ENCODE measurements at regions not wholly inside any gene's neighbourhood (a gene's known extent, or its start where the extent isn't known, plus 50 kb on each side); places are given as distances from the start of the nearest gene placed in this dataset.

- TF ChIP-seq, protein P1, sequence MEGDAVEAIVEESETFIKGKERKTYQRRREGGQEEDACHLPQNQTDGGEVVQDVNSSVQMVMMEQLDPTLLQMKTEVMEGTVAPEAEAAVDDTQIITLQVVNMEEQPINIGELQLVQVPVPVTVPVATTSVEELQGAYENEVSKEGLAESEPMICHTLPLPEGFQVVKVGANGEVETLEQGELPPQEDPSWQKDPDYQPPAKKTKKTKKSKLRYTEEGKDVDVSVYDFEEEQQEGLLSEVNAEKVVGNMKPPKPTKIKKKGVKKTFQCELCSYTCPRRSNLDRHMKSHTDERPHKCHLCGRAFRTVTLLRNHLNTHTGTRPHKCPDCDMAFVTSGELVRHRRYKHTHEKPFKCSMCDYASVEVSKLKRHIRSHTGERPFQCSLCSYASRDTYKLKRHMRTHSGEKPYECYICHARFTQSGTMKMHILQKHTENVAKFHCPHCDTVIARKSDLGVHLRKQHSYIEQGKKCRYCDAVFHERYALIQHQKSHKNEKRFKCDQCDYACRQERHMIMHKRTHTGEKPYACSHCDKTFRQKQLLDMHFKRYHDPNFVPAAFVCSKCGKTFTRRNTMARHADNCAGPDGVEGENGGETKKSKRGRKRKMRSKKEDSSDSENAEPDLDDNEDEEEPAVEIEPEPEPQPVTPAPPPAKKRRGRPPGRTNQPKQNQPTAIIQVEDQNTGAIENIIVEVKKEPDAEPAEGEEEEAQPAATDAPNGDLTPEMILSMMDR (IDR thresholded peaks at IDR 0.05; ENCODE audit: poor library complexity), result no peak
- TF ChIP-seq EZH2phosphoT487 (IDR thresholded peaks at IDR 0.05; ENCODE audit: low read depth, severe bottlenecking, unreplicated experiment) (no peak), EZH2 (IDR thresholded peaks at IDR 0.05; ENCODE audit: borderline replicate concordance) (no peak)
- WGBS (ENCODE audit: low lambda C conversion rate, missing lambda C conversion rate), result 96% methylated on average over 13 of the region's 13 CpGs
- Histone ChIP-seq H3K4me2 (no peak overlapping the region), H3K27me3 (no peaks in the 10 kb centered on the region), H3K36me3 (replicated peaks; ENCODE audit: insufficient read depth, low read depth) (no peaks in the 10 kb centered on the region), H3K27ac (no peak overlapping the region), H3K79me2 (no peaks in the 10 kb centered on the region), H3K9me3 (ENCODE audit: low read depth) (no peaks in the 10 kb centered on the region), H4K20me1 (ENCODE audit: insufficient read depth, poor library complexity, severe bottlenecking) (no peaks in the 10 kb centered on the region), H3K4me1 (ENCODE audit: insufficient read depth) (no peaks in the 10 kb centered on the region), H3K9me2 (replicated peaks; ENCODE audit: insufficient read depth) (no peaks in the 10 kb centered on the region), H2AFZ (no peak overlapping the region), H3K4me3 (no peak overlapping the region)
- no peak for DNase-seq (ENCODE audit: low spot score)
Measured at GRCh38 chr4:24637173-24637572, 52.8 kb upstream of the DHX15 start.

DNA sequence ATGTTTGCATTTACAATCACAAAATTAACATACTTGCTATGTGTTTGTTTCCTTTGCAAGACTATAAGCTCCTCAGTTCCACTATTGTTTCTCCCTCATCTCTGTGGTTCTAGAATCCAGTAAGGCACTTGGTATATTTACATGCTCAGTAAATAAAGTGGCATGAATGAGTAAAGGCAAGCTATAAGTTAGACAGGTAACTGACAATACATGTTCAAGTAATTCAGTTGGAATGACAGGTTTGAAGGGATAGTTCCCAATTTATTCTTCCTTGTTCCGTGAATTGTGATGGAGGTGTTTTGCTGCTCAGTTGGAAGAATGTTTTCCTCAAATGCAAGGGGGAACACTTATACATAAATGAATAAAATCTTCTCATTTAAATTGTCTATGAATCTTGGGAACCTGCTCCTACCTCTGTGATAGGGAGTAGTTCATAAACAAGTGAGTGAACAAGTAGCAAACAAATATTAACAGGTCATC, 54.1 kb upstream of the DHX15 start:
- Histone ChIP-seq H4K20me1 (ENCODE audit: insufficient read depth, poor library complexity, severe bottlenecking) (no peaks in the 10 kb centered on the region), H3K4me1 (ENCODE audit: insufficient read depth) (peaks cover under 1% of the 10 kb centered on the region), H3K79me2 (no peaks in the 10 kb centered on the region), H3K36me3 (replicated peaks; ENCODE audit: insufficient read depth, low read depth) (no peaks in the 10 kb centered on the region), H2AFZ (no peak overlapping the region), H3K27me3 (no peaks in the 10 kb centered on the region), H3K4me3 (no peak overlapping the region), H3K27ac (no peak overlapping the region), H3K9me2 (replicated peaks; ENCODE audit: insufficient read depth) (no peaks in the 10 kb centered on the region), H3K9me3 (ENCODE audit: low read depth) (no peaks in the 10 kb centered on the region), H3K4me2 (no peak overlapping the region)
- WGBS (ENCODE audit: low lambda C conversion rate, missing lambda C conversion rate), result 100% methylated on average over 1 of the region's 1 CpG
- TF ChIP-seq, protein P1 (IDR thresholded peaks at IDR 0.05; ENCODE audit: poor library complexity), result no peak
- TF ChIP-seq EZH2phosphoT487 (IDR thresholded peaks at IDR 0.05; ENCODE audit: low read depth, severe bottlenecking, unreplicated experiment) (no peak), EZH2 (IDR thresholded peaks at IDR 0.05; ENCODE audit: borderline replicate concordance) (no peak)
- no peak for DNase-seq (ENCODE audit: low spot score)

- no peak overlapping the region for H3K4me2 ChIP-seq
- H3K9me3 ChIP-seq (ENCODE audit: low read depth), result no peaks in the 10 kb centered on the region
- no peaks in the 10 kb centered on the region for H3K9me2 ChIP-seq (replicated peaks; ENCODE audit: insufficient read depth)
- no peak overlapping the region for H2AFZ ChIP-seq
- DNase-seq (ENCODE audit: low spot score), result no peak
- 96% methylated on average over 5 of the region's 5 CpGs for WGBS (ENCODE audit: low lambda C conversion rate, missing lambda C conversion rate)
- no peak overlapping the region for H3K4me3 ChIP-seq
- no peaks in the 10 kb centered on the region for H3K27me3 ChIP-seq
- H3K27ac ChIP-seq, result no peak overlapping the region
- peaks cover 6% of the 10 kb centered on the region for H3K4me1 ChIP-seq (ENCODE audit: insufficient read depth)
- TF ChIP-seq, protein P1 (IDR thresholded peaks at IDR 0.05; ENCODE audit: poor library complexity), result no peak
- TF ChIP-seq EZH2phosphoT487 (IDR thresholded peaks at IDR 0.05; ENCODE audit: low read depth, severe bottlenecking, unreplicated experiment) (no peak), EZH2 (IDR thresholded peaks at IDR 0.05; ENCODE audit: borderline replicate concordance) (no peak)
- no peaks in the 10 kb centered on the region for H3K36me3 ChIP-seq (replicated peaks; ENCODE audit: insufficient read depth, low read depth)
- H4K20me1 ChIP-seq (ENCODE audit: insufficient read depth, poor library complexity, severe bottlenecking), result no peaks in the 10 kb centered on the region
- H3K79me2 ChIP-seq, result no peaks in the 10 kb centered on the region
Measured at GRCh38 chr4:24639714-24640113, 55.4 kb upstream of the DHX15 start.

DNA sequence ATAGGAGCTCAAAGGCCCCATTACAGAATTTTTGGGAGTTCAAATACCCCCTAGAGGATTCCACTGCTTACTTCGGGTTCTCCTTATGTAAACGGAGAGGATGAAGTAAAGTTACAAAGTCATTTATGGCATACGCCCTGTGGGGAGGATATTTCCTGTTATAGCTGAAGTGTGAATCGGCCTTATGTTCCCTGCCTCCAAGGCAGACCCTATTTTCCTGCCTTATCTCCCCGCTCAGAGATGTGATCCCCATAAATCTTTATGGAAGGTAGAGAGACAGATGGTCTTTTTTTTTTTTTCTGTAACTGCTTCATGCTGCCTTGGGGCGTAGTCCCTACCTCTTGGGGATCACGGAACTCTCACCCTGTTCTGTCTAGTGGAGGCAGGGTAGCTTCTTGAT, 56.0 kb upstream of the DHX15 start:
- WGBS (ENCODE audit: low lambda C conversion rate, missing lambda C conversion rate), result 61% methylated on average over 7 of the region's 7 CpGs
- H3K27me3 ChIP-seq, result no peaks in the 10 kb centered on the region
- no peaks in the 10 kb centered on the region for H4K20me1 ChIP-seq (ENCODE audit: insufficient read depth, poor library complexity, severe bottlenecking)
- TF ChIP-seq EZH2phosphoT487 (IDR thresholded peaks at IDR 0.05; ENCODE audit: low read depth, severe bottlenecking, unreplicated experiment) (no peak), EZH2 (IDR thresholded peaks at IDR 0.05; ENCODE audit: borderline replicate concordance) (no peak)
- TF ChIP-seq, protein P1 (IDR thresholded peaks at IDR 0.05; ENCODE audit: poor library complexity), result no peak
- no peaks in the 10 kb centered on the region for H3K9me2 ChIP-seq (replicated peaks; ENCODE audit: insufficient read depth)
- H3K36me3 ChIP-seq (replicated peaks; ENCODE audit: insufficient read depth, low read depth), result no peaks in the 10 kb centered on the region
- no peak overlapping the region for H3K4me2 ChIP-seq
- no peak overlapping the region for H3K27ac ChIP-seq
- no peak for DNase-seq (ENCODE audit: low spot score)
- no peak overlapping the region for H2AFZ ChIP-seq
- H3K9me3 ChIP-seq (ENCODE audit: low read depth), result no peaks in the 10 kb centered on the region
- H3K4me1 ChIP-seq (ENCODE audit: insufficient read depth), result peaks cover 6% of the 10 kb centered on the region
- H3K79me2 ChIP-seq, result no peaks in the 10 kb centered on the region
- no peak overlapping the region for H3K4me3 ChIP-seq

Data from hepatocyte (in vitro differentiated cells).